GM12874 (cell line): ENCODE measurements at regions not wholly inside any gene's neighbourhood (a gene's known extent, or its start where the extent isn't known, plus 50 kb on each side); places are given as distances from the start of the nearest gene placed in this dataset.

Experiments used
- TF ChIP-seq, protein P1 (sequence below): IDR thresholded peaks from 2 replicates; pipeline ENCODE4 v1.5.1; 2011; ENCODE audit warnings: low read depth, mild to moderate bottlenecking, control low read depth, low read length, moderate library complexity; ENCODE audit not compliant: insufficient read depth

DNA sequence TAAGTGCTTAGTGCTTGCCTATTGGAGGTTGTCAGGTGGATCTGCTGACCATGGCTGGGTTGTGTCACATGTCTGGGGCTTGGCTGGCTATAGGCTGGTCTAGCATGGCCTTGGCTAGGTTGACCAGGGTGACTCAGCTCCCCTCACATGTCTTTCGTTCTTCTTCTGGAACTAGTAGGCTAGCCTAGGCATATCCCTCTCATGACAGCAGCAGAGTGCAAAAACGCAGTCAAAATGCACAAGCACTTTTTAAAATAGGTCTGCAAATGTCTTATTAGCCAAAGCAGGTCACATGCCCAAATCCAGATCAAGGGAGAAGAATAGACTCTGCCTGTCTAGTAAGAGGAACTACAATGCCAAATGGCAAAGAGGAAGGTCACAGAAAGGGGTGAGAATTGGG lies 179.7 kb upstream of the ACVR2A start:
- TF ChIP-seq, protein P1, sequence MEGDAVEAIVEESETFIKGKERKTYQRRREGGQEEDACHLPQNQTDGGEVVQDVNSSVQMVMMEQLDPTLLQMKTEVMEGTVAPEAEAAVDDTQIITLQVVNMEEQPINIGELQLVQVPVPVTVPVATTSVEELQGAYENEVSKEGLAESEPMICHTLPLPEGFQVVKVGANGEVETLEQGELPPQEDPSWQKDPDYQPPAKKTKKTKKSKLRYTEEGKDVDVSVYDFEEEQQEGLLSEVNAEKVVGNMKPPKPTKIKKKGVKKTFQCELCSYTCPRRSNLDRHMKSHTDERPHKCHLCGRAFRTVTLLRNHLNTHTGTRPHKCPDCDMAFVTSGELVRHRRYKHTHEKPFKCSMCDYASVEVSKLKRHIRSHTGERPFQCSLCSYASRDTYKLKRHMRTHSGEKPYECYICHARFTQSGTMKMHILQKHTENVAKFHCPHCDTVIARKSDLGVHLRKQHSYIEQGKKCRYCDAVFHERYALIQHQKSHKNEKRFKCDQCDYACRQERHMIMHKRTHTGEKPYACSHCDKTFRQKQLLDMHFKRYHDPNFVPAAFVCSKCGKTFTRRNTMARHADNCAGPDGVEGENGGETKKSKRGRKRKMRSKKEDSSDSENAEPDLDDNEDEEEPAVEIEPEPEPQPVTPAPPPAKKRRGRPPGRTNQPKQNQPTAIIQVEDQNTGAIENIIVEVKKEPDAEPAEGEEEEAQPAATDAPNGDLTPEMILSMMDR, result no peak

DNA sequence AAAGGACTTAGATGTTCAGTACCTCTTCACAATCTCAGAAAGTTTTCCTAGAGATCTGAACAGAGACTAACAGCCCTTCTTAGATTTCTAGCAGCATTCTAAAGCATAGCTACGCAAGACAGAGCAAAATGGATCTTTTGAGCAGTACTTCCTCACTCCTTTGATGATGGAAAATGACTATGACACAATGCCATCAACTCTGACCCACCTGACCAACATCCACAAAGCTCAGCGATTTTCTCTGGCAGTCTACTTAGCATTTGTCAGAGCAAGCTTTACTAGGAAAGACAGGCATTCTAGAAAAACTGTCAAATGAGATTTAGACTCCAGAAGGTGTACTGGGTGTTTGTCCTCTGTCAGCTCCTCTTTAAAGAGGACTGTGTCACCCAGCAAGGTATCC lies 180.9 kb upstream of the ACVR2A start:
- TF ChIP-seq, protein P1, result no peak

DNA sequence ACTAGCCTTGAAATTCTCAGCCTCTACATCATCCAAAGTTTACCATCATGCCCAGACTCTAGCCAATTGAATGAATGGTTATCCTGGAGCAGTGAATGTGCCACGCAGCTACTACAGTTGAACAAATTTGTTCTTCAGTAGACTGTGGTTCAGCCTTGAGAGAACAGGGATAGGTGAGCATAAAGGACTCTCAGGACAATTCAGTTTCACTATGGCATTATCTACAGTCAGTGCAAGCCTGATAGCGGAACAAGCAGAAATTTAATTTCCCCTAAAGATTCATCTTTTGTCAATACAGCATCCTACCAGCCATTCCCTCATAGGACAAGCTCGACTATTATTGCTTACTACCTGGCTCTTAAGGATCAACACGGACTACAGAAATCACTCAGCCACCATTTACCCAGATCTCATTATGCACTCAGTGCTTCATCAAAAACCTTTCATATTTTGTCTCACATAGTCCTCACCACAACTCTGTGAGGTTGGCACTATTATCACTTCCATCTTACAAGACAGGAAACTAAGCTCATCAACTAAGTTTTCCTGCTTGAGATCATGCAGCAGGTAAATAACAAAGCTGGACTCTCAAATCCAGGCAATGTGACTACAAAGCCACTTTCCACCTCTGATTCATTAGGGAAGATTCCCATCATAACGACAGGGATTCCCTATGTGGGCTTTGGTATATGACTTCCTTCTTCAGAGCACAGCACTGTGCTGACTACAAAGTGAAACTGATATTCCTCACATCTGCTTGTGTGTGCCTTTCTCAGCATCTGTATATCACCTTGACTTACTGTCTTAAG lies 181.5 kb upstream of the ACVR2A start:
- TF ChIP-seq, protein P1, result no peak

DNA sequence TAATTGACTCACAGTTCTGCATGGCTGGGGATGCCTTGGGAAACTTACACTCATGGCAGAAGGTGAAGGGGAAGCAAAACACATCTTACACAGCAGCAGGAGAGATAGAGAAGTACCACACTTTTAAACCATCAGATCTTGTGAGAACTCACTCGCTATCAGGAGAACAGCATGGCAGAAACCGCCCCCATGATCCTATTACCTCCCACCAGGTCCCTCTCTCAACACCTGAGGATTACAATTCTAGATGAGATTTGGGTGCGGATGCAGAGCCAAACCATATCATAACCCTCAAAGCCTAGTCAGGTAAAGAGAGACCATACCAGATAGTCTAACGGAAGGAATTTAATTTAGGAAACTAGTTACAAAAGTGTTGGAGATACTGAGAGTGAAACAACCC lies 182.6 kb upstream of the ACVR2A start:
- TF ChIP-seq, protein P1, result no peak

DNA sequence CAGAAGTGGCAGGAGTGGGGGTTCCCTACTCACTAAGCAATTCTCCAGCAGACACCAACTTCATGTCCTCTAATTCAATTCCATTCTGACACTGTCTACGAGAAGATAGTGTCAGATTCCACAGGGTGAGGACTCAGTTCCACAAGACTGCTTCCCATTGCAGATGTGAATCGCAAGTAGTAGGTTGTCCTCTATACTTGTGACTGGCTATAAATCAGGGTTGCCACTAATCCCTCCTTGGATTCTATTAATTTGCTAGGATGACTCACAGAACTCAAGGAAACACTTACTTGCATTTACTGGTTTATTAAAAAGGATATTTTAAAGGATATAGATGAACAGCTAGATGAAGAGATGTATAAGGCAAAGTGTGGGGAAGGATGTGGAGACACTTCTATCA lies 184.1 kb upstream of the ACVR2A start:
- TF ChIP-seq, protein P1, result no peak

DNA sequence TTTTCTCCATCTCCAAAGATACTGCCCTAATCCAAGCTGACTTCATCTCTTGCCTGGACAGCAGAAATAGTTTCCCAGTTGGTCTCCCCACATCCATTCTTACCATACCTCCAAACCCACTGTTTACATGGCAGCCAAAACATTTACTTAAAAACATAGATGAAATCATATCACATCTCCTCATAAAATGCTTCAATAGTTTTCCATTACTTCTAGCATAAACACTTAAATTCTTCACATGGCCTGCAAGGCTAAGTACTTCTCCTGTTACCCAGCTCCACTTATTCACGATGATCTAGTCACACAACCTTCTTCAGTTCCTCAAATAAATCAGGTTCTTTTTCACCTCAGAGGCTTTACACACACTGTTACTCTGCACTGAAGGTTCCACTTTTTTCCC lies 185.8 kb upstream of the ACVR2A start:
- TF ChIP-seq, protein P1, result no peak

DNA sequence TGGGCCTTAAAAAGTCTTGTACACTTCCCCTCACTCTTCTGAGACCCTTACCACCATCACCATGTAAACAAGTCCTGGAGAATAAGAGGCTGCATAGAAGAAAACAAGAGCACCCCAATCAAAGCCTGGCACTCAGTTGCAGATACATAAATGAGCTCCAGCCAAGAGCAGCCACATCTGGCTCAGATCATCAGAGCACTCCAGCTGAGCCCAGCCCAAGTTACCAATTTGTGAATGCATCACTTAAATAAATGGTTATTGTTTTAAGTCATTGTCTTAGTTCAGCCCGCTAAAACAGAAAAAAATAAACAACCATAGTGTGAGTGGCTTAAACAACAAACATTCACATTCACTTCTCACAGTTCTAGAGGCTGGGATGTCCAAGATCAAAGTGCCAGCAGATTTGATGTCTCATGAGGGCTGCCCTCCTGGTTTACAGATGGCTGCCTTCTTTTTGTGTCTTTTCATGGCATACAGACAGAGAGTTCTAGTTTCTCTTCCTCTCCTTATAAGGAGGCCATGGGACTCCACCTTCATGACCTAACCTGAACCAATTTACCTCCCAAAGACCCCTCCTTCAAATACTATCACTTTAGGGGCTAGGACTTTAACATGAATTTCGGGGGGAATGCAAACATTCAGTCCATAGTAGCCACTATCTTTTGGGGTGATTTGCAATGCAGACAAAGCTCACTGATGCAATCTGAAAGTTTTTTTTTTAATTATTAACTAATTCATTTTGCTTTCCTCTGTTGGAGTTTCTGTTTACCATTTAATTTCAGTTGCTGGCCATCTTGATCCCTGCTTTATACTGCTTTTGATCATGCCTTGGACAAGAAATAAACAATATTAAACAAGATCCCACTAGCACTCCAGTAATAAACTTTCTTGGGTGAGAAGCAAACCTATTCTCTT lies 187.5 kb upstream of the ACVR2A start:
- TF ChIP-seq, protein P1, result no peak
